ENCODE measurements at regions not wholly inside any gene's neighbourhood (a gene's known extent, or its start where the extent isn't known, plus 50 kb on each side); places are given as distances from the start of the nearest gene placed in this dataset.
A peak's percentile ranks its signal among the peaks of the same experiment; 100 is the strongest.

GRCh38 chr11:131185915-131186314, 184.5 kb upstream of the NTM start:
- Histone ChIP-seq H3K36me3 (ENCODE audit: control insufficient read depth, insufficient read depth, low read length) (no peaks in the 10 kb centered on the region), H3K27me3 (replicated peaks; ENCODE audit: control insufficient read depth, insufficient read depth, low read length) (no peaks in the 10 kb centered on the region; the same call in 1 of the 2 replicates), H3K4me3 (replicated peaks; ENCODE audit: low read depth, low read length) (peak overlapping the region; percentile 45)
- TF ChIP-seq CTCF (IDR thresholded peaks at IDR 0.05; ENCODE audit: insufficient read depth, low read length, poor library complexity, severe bottlenecking) = no peak
- no peak for DNase-seq (ENCODE audit: extremely low read depth, insufficient read length)

- TF ChIP-seq CTCF (IDR thresholded peaks at IDR 0.05; ENCODE audit: insufficient read depth, low read length, poor library complexity, severe bottlenecking) = no peak
- peak; percentile 61 for DNase-seq (ENCODE audit: extremely low read depth, insufficient read length)
- no peaks in the 10 kb centered on the region; the same call in 1 of the 2 replicates for H3K27me3 ChIP-seq (replicated peaks; ENCODE audit: control insufficient read depth, insufficient read depth, low read length)
- no peaks in the 10 kb centered on the region for H3K36me3 ChIP-seq (ENCODE audit: control insufficient read depth, insufficient read depth, low read length)
- no peak overlapping the region; the same call in 1 of the 2 replicates for H3K4me3 ChIP-seq (replicated peaks; ENCODE audit: low read depth, low read length)
These were observed 183.8 kb upstream of the NTM start for GRCh38 chr11:131186629-131187101.

GRCh38 chr11:131190446-131190845, 180.0 kb upstream of the NTM start:
- Histone ChIP-seq H3K4me3 (replicated peaks; ENCODE audit: low read depth, low read length) (no peak overlapping the region), H3K36me3 (ENCODE audit: control insufficient read depth, insufficient read depth, low read length) (no peaks in the 10 kb centered on the region), H3K27me3 (replicated peaks; ENCODE audit: control insufficient read depth, insufficient read depth, low read length) (no peaks in the 10 kb centered on the region)
- no peak for DNase-seq (ENCODE audit: extremely low read depth, insufficient read length)
- TF ChIP-seq CTCF (IDR thresholded peaks at IDR 0.05; ENCODE audit: insufficient read depth, low read length, poor library complexity, severe bottlenecking) = no peak

GRCh38 chr11:131191606-131192005, 178.8 kb upstream of the NTM start:
- no peak for DNase-seq (ENCODE audit: extremely low read depth, insufficient read length)
- no peak for TF ChIP-seq CTCF (IDR thresholded peaks at IDR 0.05; ENCODE audit: insufficient read depth, low read length, poor library complexity, severe bottlenecking)
- Histone ChIP-seq H3K36me3 (ENCODE audit: control insufficient read depth, insufficient read depth, low read length) (no peaks in the 10 kb centered on the region), H3K4me3 (replicated peaks; ENCODE audit: low read depth, low read length) (no peak overlapping the region), H3K27me3 (replicated peaks; ENCODE audit: control insufficient read depth, insufficient read depth, low read length) (no peaks in the 10 kb centered on the region)

- Histone ChIP-seq H3K4me3 (replicated peaks; ENCODE audit: low read depth, low read length) (no peak overlapping the region), H3K27me3 (replicated peaks; ENCODE audit: control insufficient read depth, insufficient read depth, low read length) (no peaks in the 10 kb centered on the region), H3K36me3 (ENCODE audit: control insufficient read depth, insufficient read depth, low read length) (no peaks in the 10 kb centered on the region)
- no peak for DNase-seq (ENCODE audit: extremely low read depth, insufficient read length)
- TF ChIP-seq CTCF (IDR thresholded peaks at IDR 0.05; ENCODE audit: insufficient read depth, low read length, poor library complexity, severe bottlenecking) = no peak
These were observed 177.8 kb upstream of the NTM start for GRCh38 chr11:131192628-131193027.

- no peak for DNase-seq (ENCODE audit: extremely low read depth, insufficient read length)
- no peak for TF ChIP-seq CTCF (IDR thresholded peaks at IDR 0.05; ENCODE audit: insufficient read depth, low read length, poor library complexity, severe bottlenecking)
- Histone ChIP-seq H3K36me3 (ENCODE audit: control insufficient read depth, insufficient read depth, low read length) (no peaks in the 10 kb centered on the region), H3K27me3 (replicated peaks; ENCODE audit: control insufficient read depth, insufficient read depth, low read length) (no peaks in the 10 kb centered on the region), H3K4me3 (replicated peaks; ENCODE audit: low read depth, low read length) (no peak overlapping the region)
These were observed 177.3 kb upstream of the NTM start for GRCh38 chr11:131193031-131193501.

Data from GM06990 (cell line).